ENCODE measurements at regions not wholly inside any gene's neighbourhood (a gene's known extent, or its start where the extent isn't known, plus 50 kb on each side); places are given as distances from the start of the nearest gene placed in this dataset.

DNA sequence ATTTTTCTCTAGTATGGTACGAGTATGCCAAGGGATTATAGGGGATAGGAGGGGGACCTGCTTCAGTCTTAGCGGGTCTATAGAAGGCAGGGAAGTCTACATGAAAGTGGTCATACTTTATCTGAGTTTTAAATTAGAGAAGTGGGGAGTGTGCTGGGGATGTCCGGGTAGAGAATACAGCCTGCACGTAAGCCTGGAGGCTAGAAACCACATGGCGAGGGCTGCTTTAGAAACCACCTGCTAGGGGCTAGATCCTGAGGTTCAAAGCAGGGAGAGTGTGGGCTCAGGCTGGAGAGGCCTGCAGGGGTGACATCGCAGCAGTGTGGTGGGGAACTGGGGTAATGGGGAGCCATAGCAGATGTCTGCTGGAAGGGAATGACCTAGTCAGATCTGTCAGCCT lies 85.2 kb downstream of the VEGFA start:
- Histone ChIP-seq H3K4me3 (no peak overlapping the region), H3K27ac (no peak overlapping the region)

DNA sequence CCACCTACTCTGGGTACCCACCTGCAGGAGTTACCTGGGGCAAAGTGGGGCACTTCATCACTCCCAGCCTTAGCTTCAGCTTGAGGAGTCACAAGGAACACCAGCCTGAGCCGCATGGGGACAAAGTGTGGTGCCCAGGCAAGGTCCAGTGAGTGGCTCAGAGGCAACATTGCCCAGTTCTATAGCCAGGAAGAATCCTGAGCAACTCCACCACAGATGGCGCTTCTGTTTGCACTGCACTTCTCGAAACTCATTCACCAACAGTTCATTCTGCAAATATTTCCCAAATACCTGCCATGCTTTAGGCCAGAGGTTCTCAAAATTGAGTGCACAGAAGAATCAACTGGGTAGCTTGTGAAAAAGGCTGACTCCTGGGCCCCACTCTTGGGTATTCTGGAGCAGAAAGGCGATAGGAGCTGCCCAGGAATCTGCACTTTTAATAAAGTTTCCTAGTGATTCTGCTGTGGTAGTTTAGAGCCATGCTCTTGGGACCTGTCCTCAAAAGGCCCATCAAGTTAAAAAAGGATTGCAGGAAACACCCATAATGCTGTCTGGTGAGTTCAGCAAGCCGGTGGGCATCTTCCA lies 83.1 kb downstream of the VEGFA start:
- Histone ChIP-seq H3K27me3 (no peaks in the 10 kb centered on the region), H3K27ac (no peak overlapping the region), H3K4me1 (no peaks in the 10 kb centered on the region), H3K9me3 (no peaks in the 10 kb centered on the region), H3K4me3 (no peak overlapping the region), H3K36me3 (no peaks in the 10 kb centered on the region)
- TF ChIP-seq, protein P1, sequence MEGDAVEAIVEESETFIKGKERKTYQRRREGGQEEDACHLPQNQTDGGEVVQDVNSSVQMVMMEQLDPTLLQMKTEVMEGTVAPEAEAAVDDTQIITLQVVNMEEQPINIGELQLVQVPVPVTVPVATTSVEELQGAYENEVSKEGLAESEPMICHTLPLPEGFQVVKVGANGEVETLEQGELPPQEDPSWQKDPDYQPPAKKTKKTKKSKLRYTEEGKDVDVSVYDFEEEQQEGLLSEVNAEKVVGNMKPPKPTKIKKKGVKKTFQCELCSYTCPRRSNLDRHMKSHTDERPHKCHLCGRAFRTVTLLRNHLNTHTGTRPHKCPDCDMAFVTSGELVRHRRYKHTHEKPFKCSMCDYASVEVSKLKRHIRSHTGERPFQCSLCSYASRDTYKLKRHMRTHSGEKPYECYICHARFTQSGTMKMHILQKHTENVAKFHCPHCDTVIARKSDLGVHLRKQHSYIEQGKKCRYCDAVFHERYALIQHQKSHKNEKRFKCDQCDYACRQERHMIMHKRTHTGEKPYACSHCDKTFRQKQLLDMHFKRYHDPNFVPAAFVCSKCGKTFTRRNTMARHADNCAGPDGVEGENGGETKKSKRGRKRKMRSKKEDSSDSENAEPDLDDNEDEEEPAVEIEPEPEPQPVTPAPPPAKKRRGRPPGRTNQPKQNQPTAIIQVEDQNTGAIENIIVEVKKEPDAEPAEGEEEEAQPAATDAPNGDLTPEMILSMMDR (IDR thresholded peaks at IDR 0.05), result no peak
- no peak for DNase-seq (ENCODE audit: low spot score)

More for the DNA sequence above, 85.2 kb downstream of the VEGFA start:
- TF ChIP-seq, protein P1 (IDR thresholded peaks at IDR 0.05), result no peak
- no peak for DNase-seq (ENCODE audit: low spot score)
- H3K9me3 ChIP-seq, result no peaks in the 10 kb centered on the region
- H3K36me3 ChIP-seq, result no peaks in the 10 kb centered on the region
- H3K4me1 ChIP-seq, result no peaks in the 10 kb centered on the region
- H3K27me3 ChIP-seq, result no peaks in the 10 kb centered on the region

DNA sequence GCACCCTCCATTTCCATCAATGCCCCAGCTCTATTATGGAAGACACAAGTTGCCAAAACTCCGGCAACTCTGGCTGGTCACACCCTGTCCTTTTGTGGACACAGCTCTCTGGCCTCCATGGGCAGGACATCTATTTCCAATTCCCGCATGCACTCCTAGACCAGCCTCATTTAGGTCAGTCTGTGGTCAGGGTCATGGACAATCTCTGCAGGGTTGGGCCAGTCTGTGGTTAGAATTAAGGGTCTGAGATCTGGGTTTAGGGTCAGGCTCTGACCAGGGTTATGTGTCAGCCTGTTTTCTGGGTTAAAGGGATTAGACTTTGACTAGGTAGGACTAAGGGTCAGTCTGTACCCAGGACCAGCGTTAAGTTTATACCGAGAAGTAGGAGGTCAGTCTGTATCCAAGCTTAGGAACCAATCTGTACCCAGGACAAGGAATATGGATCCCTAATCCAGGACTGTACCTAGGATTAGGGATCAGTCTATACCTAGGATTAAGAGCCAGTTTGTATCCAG lies 82.4 kb downstream of the VEGFA start:
- no peak overlapping the region for H3K27ac ChIP-seq
- H3K4me1 ChIP-seq, result no peaks in the 10 kb centered on the region
- no peaks in the 10 kb centered on the region for H3K27me3 ChIP-seq
- no peak overlapping the region for H3K4me3 ChIP-seq
- H3K36me3 ChIP-seq, result no peaks in the 10 kb centered on the region
- DNase-seq (ENCODE audit: low spot score), result no peak
- TF ChIP-seq, protein P1 (IDR thresholded peaks at IDR 0.05), result no peak
- H3K9me3 ChIP-seq, result no peaks in the 10 kb centered on the region

DNA sequence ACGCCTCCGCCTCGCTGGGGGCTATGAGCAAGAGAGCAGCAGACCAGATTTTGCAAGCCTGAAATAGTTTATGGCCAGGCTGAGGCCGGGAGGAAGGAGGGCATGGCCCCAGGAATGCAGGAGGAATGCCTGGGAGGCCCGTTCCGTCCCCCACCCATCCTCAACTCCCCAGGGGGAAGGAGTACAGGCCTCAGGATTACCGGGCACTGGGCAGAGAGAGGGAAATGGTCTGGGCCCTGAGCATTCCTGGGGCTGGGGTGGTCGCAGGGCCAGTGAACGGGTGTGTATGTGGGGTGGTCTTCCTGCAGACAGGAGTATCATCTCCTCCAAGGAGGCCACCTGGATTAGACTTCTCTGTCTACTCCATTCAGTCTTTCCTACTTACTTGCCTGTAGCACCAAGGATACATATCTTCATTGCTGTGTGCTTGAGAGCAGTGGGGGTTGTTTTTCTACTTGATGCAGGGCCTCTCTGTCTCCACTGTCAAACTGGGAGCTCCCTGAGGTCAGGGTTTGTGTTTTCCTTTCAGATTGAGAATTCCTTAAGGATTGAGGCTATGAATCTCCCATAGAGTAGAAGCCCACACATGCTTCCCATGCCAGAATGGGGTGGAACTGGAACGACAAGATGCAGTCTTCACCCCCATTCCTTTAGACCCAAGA lies 81.3 kb downstream of the VEGFA start:
- no peaks in the 10 kb centered on the region for H3K27me3 ChIP-seq
- H3K36me3 ChIP-seq, result no peaks in the 10 kb centered on the region
- TF ChIP-seq, protein P1 (IDR thresholded peaks at IDR 0.05), result no peak

DNA sequence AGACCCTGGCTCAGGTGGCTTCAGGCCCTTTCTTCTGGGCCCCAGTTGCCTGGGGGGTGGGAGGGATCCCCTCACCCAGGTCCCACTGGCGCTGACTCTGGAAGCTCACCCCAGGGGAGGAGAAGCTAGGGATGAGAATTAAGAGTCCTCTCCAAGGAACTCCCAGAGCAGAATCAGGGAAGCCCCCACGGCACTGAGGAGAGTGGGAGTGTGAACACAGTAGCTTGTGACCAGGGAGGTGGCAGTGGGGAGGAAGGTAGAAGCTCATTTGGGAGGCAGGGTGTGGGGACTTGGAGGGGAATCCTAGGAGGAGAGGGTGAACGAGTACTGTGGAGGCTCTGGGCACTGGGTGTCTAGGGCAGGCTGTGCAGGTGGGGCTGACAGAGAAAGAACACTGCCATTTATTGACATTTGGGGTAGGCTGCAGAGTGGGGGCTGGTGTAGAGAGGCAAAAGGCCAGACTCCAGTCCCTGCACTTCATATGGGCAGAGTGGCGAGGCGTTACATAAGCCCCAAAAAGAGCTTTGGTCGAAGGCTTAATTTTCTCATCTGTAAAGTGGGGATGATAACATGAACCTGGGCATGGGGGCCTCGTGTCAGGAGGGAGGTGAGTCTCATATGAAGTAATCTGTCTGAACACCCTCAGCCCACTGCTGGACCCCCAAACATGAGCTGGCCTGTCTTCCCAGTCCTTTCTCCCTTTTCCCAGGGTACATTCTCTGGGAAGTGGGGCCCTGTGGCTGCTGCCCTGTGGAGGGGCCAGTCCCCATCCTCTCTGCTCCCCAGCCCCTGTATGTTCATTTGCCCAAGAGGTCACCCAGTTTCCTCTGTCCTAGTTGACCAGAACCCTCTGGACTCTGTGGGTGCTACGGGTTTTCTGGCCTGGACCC lies 80.5 kb downstream of the VEGFA start:
- H3K27ac ChIP-seq, result no peak overlapping the region
- H3K27me3 ChIP-seq, result no peaks in the 10 kb centered on the region
- TF ChIP-seq, protein P1 (IDR thresholded peaks at IDR 0.05), result no peak
- H3K36me3 ChIP-seq, result no peaks in the 10 kb centered on the region
- H3K4me3 ChIP-seq, result no peak overlapping the region
- DNase-seq (ENCODE audit: low spot score), result no peak
- H3K4me1 ChIP-seq, result no peaks in the 10 kb centered on the region
- H3K9me3 ChIP-seq, result no peaks in the 10 kb centered on the region

More for the DNA sequence above, 81.3 kb downstream of the VEGFA start:
- Histone ChIP-seq H3K27ac (no peak overlapping the region), H3K4me1 (no peaks in the 10 kb centered on the region), H3K9me3 (no peaks in the 10 kb centered on the region), H3K4me3 (no peak overlapping the region)
- no peak for DNase-seq (ENCODE audit: low spot score)
